Liver (tissue), 8 donors: ENCODE measurements at regions not wholly inside any gene's neighbourhood (a gene's known extent, or its start where the extent isn't known, plus 50 kb on each side); places are given as distances from the start of the nearest gene placed in this dataset.

Experiments used
- DNase-seq: peaks from one replicate; pipeline ENCODE4 v3.0.0-alpha.2; 2017; ENCODE audit warnings: low spot score
- H3K27ac ChIP-seq, 2 donors: one replicate each; pipeline ENCODE4 v1.7.0; 2013; ENCODE audit warnings: inconsistent platforms in 2 of 2, low read length in 2 of 2, control low read depth in 1 of 2, low read depth in 1 of 2, mild to moderate bottlenecking in 1 of 2
- H3K27me3 ChIP-seq, 4 donors: one replicate each; pipeline versions ENCODE4 v1.6.1 to v1.7.0; 2013; ENCODE audit warnings: low read length in 3 of 4, inconsistent platforms in 1 of 4, mild to moderate bottlenecking in 1 of 4, moderate library complexity in 1 of 4; ENCODE audit not compliant: control insufficient read depth in 4 of 4, insufficient read depth in 4 of 4
- H3K36me3 ChIP-seq, 4 donors: one replicate each; pipeline versions ENCODE4 v1.6.1 to v1.7.0; 2013; ENCODE audit warnings: low read length in 3 of 4, mild to moderate bottlenecking in 3 of 4, low read depth in 1 of 4, moderate library complexity in 1 of 4; ENCODE audit not compliant: control insufficient read depth in 4 of 4, insufficient read depth in 3 of 4
- H3K4me1 ChIP-seq, 4 donors: one replicate each; pipeline versions ENCODE4 v1.6.1 to v1.7.0; 2013; ENCODE audit warnings: low read length in 3 of 4, mild to moderate bottlenecking in 3 of 4, moderate library complexity in 1 of 4; ENCODE audit not compliant: control insufficient read depth in 4 of 4, insufficient read depth in 4 of 4
- H3K4me3 ChIP-seq, 3 donors: one replicate each; pipeline versions ENCODE4 v1.6.1 to v1.7.0; 2013; ENCODE audit warnings: low read length in 3 of 3, control low read depth in 1 of 3, low read depth in 1 of 3, mild to moderate bottlenecking in 1 of 3
- H3K9ac ChIP-seq, 2 donors: one replicate each; pipeline ENCODE4 v1.7.0; 2013; ENCODE audit warnings: low read length in 2 of 2, mild to moderate bottlenecking in 2 of 2, moderate library complexity in 2 of 2, control low read depth in 1 of 2, low read depth in 1 of 2
- H3K9me3 ChIP-seq, 4 donors: one replicate each; pipeline versions ENCODE4 v1.6.1 to v1.7.0; 2013; ENCODE audit warnings: low read length in 3 of 4; ENCODE audit not compliant: control insufficient read depth in 4 of 4
- ATF3 ChIP-seq: IDR thresholded peaks from 2 replicates; pipeline ENCODE4 v1.6.1; 2016; ENCODE audit warnings: antibody characterized with exemption
- CTCF ChIP-seq: fragments of 150-350 bp; IDR thresholded peaks from 2 replicates; pipeline ENCODE4 v1.5.1; 2017; ENCODE audit warnings: improper control_type of control experiment, low read depth, low read length; ENCODE audit not compliant: missing input control
- EGR1 ChIP-seq, 2 donors: IDR thresholded peaks; 2 replicates each; pipeline ENCODE4 v1.6.1; 2016 to 2018; ENCODE audit warnings: antibody characterized with exemption in 2 of 2, low read depth in 2 of 2
- FOXA1 ChIP-seq: IDR thresholded peaks from 2 replicates; pipeline ENCODE4 v1.6.1; 2016; ENCODE audit warnings: antibody characterized with exemption
- FOXA2 ChIP-seq: IDR thresholded peaks from 2 replicates; pipeline ENCODE4 v1.6.1; 2016; ENCODE audit warnings: antibody characterized with exemption
- GABPA ChIP-seq, 2 donors: IDR thresholded peaks in 1 of 2; conservative IDR thresholded peaks in 1 of 2; 2 replicates each; pipeline ENCODE4 v1.6.1; 2016; ENCODE audit warnings: antibody characterized with exemption in 2 of 2, mild to moderate bottlenecking in 1 of 2, moderate library complexity in 1 of 2
- HNF4A ChIP-seq, 2 donors: conservative IDR thresholded peaks; 2 replicates each; pipeline ENCODE4 v1.6.1; 2016; ENCODE audit warnings: antibody characterized with exemption in 2 of 2, mild to moderate bottlenecking in 2 of 2
- HNF4G ChIP-seq: IDR thresholded peaks from 2 replicates; pipeline ENCODE4 v1.6.1; 2016; ENCODE audit warnings: antibody characterized with exemption
- JUND ChIP-seq, 2 donors: IDR thresholded peaks; 2 replicates each; pipeline ENCODE4 v1.6.1; 2016; ENCODE audit warnings: antibody characterized with exemption in 2 of 2
- MAX ChIP-seq: IDR thresholded peaks from 2 replicates; pipeline ENCODE4 v1.6.1; 2016; ENCODE audit warnings: antibody characterized with exemption
- NR2F2 ChIP-seq: IDR thresholded peaks from 2 replicates; pipeline ENCODE4 v1.6.1; 2016; ENCODE audit warnings: antibody characterized with exemption
- RAD21 ChIP-seq, 2 donors: IDR thresholded peaks; 2 replicates each; pipeline ENCODE4 v1.6.1; 2016; ENCODE audit warnings: antibody characterized with exemption in 2 of 2, mild to moderate bottlenecking in 2 of 2
- REST ChIP-seq: IDR thresholded peaks from 2 replicates; pipeline ENCODE4 v1.6.1; 2016; ENCODE audit warnings: antibody characterized with exemption, mild to moderate bottlenecking
- RXRA ChIP-seq, 2 donors: IDR thresholded peaks; 2 replicates each; pipeline ENCODE4 v1.6.1; 2017 to 2018; ENCODE audit warnings: antibody characterized with exemption in 2 of 2, mild to moderate bottlenecking in 1 of 2
- SP1 ChIP-seq: IDR thresholded peaks from 2 replicates; pipeline ENCODE4 v1.6.1; 2018; ENCODE audit warnings: antibody characterized with exemption, mild to moderate bottlenecking
- TAF1 ChIP-seq: conservative IDR thresholded peaks from 2 replicates; pipeline ENCODE4 v1.6.1; 2016; ENCODE audit warnings: antibody characterized with exemption, mild to moderate bottlenecking
- YY1 ChIP-seq: IDR thresholded peaks from 2 replicates; pipeline ENCODE4 v1.6.1; 2016; ENCODE audit warnings: antibody characterized with exemption, mild to moderate bottlenecking
- ZBTB33 ChIP-seq: IDR thresholded peaks from 2 replicates; pipeline ENCODE4 v1.6.1; 2016; ENCODE audit warnings: antibody characterized with exemption
- WGBS: extraction: QIAGEN DNeasy Blood & Tissue Kit; methylation state at CpG from one replicate; pipeline ENCODE4 v1.1.7; 2013; 5-methylcytosine and 5-hydroxymethylcytosine counted together
- donor health status: healthy.
- donor health status: healthy.
- donor health status: healthy.
- donor health status: healthy.
- donor health status: healthy.

- TF ChIP-seq ZBTB33: no peak
- TF ChIP-seq CTCF: no peak
Observed at GRCh38 chr9:81445331-81445921, 243.9 kb downstream of the TLE1 start (continued).

- no peak for DNase-seq
- 76% methylated on average over 4 of the region's 4 CpGs for WGBS
- H3K9ac ChIP-seq: no peak overlapping the region
Observed at GRCh38 chr9:81431641-81432040, 257.7 kb downstream of the TLE1 start.

GRCh38 chr9:81430727-81431126 is 258.6 kb downstream of the TLE1 start:
- H3K4me3 ChIP-seq: no peak overlapping the region
- H3K9me3 ChIP-seq: peaks cover 0 to 17% (median 4%) of the 10 kb centered on the region in 4 donors
- H3K4me1 ChIP-seq: no peaks in the 10 kb centered on the region
- DNase-seq: no peak
- H3K27me3 ChIP-seq: no peaks in the 10 kb centered on the region
- 51% methylated on average over 1 of the region's 1 CpG for WGBS
- no peak for TF ChIP-seq HNF4G
- no peak for TF ChIP-seq RAD21 (IDR thresholded peaks at IDR 0.05)
- TF ChIP-seq REST: no peak
- TF ChIP-seq SP1: no peak
- TF ChIP-seq CTCF: no peak
- TF ChIP-seq NR2F2: no peak
- TF ChIP-seq ATF3: no peak
- no peak for TF ChIP-seq ZBTB33
- no peak for TF ChIP-seq GABPA (IDR thresholded peaks at IDR 0.05 in 1 of 2, conservative IDR thresholded peaks at IDR 0.05 in 1 of 2)
- TF ChIP-seq EGR1 (IDR thresholded peaks at IDR 0.05; ENCODE audit: low read depth in 2 of 2): no peak
- TF ChIP-seq HNF4A (conservative IDR thresholded peaks at IDR 0.05): no peak
- no peak for TF ChIP-seq JUND (IDR thresholded peaks at IDR 0.05)
- H3K9ac ChIP-seq: no peak overlapping the region
- no peak overlapping the region for H3K27ac ChIP-seq
- H3K36me3 ChIP-seq: no peaks in the 10 kb centered on the region

More at GRCh38 chr9:81431641-81432040, 257.7 kb downstream of the TLE1 start:
- Histone ChIP-seq H3K4me3 (no peak overlapping the region), H3K36me3 (no peaks in the 10 kb centered on the region), H3K4me1 (no peaks in the 10 kb centered on the region), H3K27me3 (no peaks in the 10 kb centered on the region), H3K27ac (no peak overlapping the region), H3K9me3 (peaks cover 0 to 17% (median 3%) of the 10 kb centered on the region in 4 donors)
- TF ChIP-seq RAD21 (IDR thresholded peaks at IDR 0.05) (no peak), YY1 (no peak), HNF4G (no peak), FOXA2 (no peak), FOXA1 (no peak), TAF1 (no peak), EGR1 (IDR thresholded peaks at IDR 0.05; ENCODE audit: low read depth in 2 of 2) (no peak), RXRA (IDR thresholded peaks at IDR 0.05) (no peak), SP1 (no peak), JUND (IDR thresholded peaks at IDR 0.05) (no peak), MAX (no peak), HNF4A (conservative IDR thresholded peaks at IDR 0.05) (no peak)
